SW 1271 (cell line): ENCODE measurements at regions not wholly inside any gene's neighbourhood (a gene's known extent, or its start where the extent isn't known, plus 50 kb on each side); places are given as distances from the start of the nearest gene placed in this dataset.
"Not testable (repeated sequence)": the region's sequence is repeated elsewhere in the genome, so short reads cannot be mapped to it uniquely, and the experiment has no call there.

Experiments
- DNase-seq, 2 experiments: peaks; one replicate each; lab custom pipeline; 2025; lab: John Stamatoyannopoulos, UW

- no peak for DNase-seq
These were observed 833.9 kb upstream of the PRKX start for GRCh38 chrX:4547213-4547836.

- DNase-seq, result not testable (repeated sequence)
These were observed 832.7 kb upstream of the PRKX start for GRCh38 chrX:4546178-4546577.

GRCh38 chrX:4528247-4528646 is 814.8 kb upstream of the PRKX start:
- DNase-seq, result no peak

GRCh38 chrX:4485912-4486311 is 772.5 kb upstream of the PRKX start:
- no peak for DNase-seq

GRCh38 chrX:4484266-4484665 is 770.8 kb upstream of the PRKX start:
- DNase-seq, result no peak

GRCh38 chrX:4451591-4451990 is 738.1 kb upstream of the PRKX start:
- DNase-seq, result no peak

GRCh38 chrX:4450177-4450576 is 736.7 kb upstream of the PRKX start:
- no peak for DNase-seq

- DNase-seq, result no peak
These were observed 722.5 kb upstream of the PRKX start for GRCh38 chrX:4435905-4436304.

- DNase-seq, result no peak
These were observed 684.0 kb upstream of the PRKX start for GRCh38 chrX:4397471-4397870.

- DNase-seq, result no peak
These were observed 668.8 kb upstream of the PRKX start for GRCh38 chrX:4382273-4382672.

- DNase-seq, result no peak
These were observed 667.3 kb upstream of the PRKX start for GRCh38 chrX:4380710-4381109.

- no peak for DNase-seq
These were observed 665.6 kb upstream of the PRKX start for GRCh38 chrX:4379071-4379470.

- DNase-seq, result no peak
These were observed 660.3 kb upstream of the PRKX start for GRCh38 chrX:4373791-4374190.

GRCh38 chrX:4358577-4358976 is 645.1 kb upstream of the PRKX start:
- DNase-seq, result no peak

- DNase-seq, result no peak
These were observed 609.5 kb upstream of the PRKX start for GRCh38 chrX:4322916-4323315.

- no peak for DNase-seq
These were observed 607.0 kb upstream of the PRKX start for GRCh38 chrX:4320436-4320947.

GRCh38 chrX:4315891-4316290 is 602.4 kb upstream of the PRKX start:
- no peak for DNase-seq

- DNase-seq, result no peak
These were observed 601.1 kb upstream of the PRKX start for GRCh38 chrX:4314586-4314985.

GRCh38 chrX:4277122-4277521 is 563.7 kb upstream of the PRKX start:
- DNase-seq, result no peak

GRCh38 chrX:4268676-4269075 is 555.2 kb upstream of the PRKX start:
- no peak for DNase-seq

- DNase-seq, result no peak
These were observed 551.6 kb upstream of the PRKX start for GRCh38 chrX:4265036-4265435.

GRCh38 chrX:4263030-4263803 is 549.8 kb upstream of the PRKX start:
- DNase-seq, result no peak

GRCh38 chrX:4253092-4253491 is 539.6 kb upstream of the PRKX start:
- DNase-seq, result no peak

- DNase-seq, result no peak
These were observed 536.0 kb upstream of the PRKX start for GRCh38 chrX:4249401-4249800.
